ENCODE measurements at regions not wholly inside any gene's neighbourhood (a gene's known extent, or its start where the extent isn't known, plus 50 kb on each side); places are given as distances from the start of the nearest gene placed in this dataset.

DNA sequence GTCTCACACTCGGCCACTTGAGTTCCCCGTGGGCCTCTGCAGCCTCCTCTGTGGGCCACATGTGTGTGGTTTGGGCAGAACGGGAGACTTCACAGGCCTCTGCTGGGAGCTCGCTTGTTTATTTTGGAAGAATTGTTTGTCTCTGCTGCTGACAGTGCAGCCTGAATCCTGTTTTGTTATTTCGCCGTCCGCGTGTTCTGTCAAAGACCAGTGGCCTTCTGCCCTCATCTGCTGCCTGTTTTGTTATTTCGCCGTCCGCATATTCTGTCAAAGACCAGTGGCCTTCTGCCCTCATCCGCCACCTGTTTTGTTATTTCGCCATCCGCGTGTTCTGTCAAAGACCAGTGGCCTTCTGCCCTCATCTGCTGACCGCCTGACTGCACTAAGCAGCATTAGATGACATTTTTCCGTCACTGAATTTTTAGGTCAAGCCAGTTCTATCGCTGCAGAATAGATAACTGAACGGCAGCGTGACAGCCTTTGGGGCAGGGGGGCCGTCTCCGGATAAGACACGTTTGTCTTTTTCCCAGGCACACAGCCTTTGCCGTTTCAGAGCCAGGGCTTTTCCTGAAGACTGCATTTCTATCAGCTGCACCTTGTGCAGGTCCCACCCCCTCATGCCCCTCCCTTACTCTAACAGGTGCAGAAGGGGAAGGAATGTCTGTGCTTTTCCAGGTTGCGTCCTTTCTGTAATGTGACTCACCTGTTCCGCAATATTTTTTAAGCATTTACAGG is 158.5 kb upstream of the AFDN start:
- no peak for TF ChIP-seq RARB (CRISPR knock-in tag; IDR thresholded peaks at IDR 0.05)
- TF ChIP-seq, protein P1, sequence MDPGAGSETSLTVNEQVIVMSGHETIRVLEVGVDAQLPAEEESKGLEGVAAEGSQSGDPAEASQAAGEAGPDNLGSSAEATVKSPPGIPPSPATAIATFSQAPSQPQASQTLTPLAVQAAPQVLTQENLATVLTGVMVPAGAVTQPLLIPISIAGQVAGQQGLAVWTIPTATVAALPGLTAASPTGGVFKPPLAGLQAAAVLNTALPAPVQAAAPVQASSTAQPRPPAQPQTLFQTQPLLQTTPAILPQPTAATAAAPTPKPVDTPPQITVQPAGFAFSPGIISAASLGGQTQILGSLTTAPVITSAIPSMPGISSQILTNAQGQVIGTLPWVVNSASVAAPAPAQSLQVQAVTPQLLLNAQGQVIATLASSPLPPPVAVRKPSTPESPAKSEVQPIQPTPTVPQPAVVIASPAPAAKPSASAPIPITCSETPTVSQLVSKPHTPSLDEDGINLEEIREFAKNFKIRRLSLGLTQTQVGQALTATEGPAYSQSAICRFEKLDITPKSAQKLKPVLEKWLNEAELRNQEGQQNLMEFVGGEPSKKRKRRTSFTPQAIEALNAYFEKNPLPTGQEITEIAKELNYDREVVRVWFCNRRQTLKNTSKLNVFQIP (CRISPR knock-in tag; IDR thresholded peaks at IDR 0.05; ENCODE audit: borderline replicate concordance, low read depth), result no peak
- no peak for TF ChIP-seq CSDC2 (CRISPR knock-in tag; IDR thresholded peaks at IDR 0.05)
- ATAC-seq, result no peak

DNA sequence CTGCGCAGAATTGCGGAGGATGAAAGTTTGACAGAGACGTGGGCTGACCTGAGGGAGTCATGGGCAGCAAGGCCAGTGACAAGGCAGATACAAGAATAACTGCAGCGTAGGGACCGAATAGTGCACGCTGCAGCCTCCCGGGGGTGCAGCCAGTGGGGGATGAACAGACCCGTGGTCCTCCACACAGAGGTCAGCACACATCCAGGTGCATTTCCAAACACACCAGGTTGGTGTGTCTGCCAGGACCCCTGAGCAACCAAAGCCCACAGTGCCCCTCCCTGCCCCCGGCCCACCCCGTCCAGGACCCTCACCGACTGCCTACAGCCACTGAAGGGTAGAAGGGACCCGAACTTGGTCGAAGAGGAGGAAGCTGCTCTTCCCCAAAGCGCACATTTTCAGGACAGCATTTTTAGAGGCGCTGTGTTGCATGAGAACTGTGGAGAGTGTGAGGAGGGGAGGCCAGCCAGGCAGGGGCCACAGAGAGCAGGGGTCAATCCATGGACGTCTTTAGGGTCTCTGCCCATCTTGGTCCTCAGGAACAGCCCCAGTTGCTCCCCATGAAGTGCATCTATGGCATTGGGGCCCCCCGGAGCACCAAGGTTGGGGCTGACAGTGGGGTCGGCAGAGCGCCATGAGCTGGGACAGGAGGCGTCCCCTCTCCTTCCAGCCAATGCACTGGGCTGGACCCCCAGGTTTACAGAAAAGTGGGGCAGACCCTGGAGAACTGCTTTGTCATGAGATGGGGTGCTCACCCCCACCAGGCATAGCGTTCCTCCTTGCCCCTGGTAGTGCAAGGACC is 157.8 kb upstream of the AFDN start:
- no peak for ATAC-seq
- TF ChIP-seq, protein P2, sequence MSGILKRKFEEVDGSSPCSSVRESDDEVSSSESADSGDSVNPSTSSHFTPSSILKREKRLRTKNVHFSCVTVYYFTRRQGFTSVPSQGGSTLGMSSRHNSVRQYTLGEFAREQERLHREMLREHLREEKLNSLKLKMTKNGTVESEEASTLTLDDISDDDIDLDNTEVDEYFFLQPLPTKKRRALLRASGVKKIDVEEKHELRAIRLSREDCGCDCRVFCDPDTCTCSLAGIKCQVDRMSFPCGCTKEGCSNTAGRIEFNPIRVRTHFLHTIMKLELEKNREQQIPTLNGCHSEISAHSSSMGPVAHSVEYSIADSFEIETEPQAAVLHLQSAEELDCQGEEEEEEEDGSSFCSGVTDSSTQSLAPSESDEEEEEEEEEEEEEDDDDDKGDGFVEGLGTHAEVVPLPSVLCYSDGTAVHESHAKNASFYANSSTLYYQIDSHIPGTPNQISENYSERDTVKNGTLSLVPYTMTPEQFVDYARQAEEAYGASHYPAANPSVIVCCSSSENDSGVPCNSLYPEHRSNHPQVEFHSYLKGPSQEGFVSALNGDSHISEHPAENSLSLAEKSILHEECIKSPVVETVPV (CRISPR knock-in tag; IDR thresholded peaks at IDR 0.05), result no peak
- TF ChIP-seq TOX (CRISPR knock-in tag; IDR thresholded peaks at IDR 0.05; ENCODE audit: borderline replicate concordance) (no peak), SNAI2 (CRISPR knock-in tag; IDR thresholded peaks at IDR 0.05) (no peak), ZFP3 (CRISPR knock-in tag; IDR thresholded peaks at IDR 0.05) (no peak), CSDC2 (CRISPR knock-in tag; IDR thresholded peaks at IDR 0.05) (no peak), ZNF70 (CRISPR knock-in tag; IDR thresholded peaks at IDR 0.05) (no peak), PPARA (CRISPR knock-in tag; IDR thresholded peaks at IDR 0.05; ENCODE audit: borderline replicate concordance) (no peak), ZNF8 (CRISPR knock-in tag; IDR thresholded peaks at IDR 0.05) (no peak), ZC3H10 (CRISPR knock-in tag; IDR thresholded peaks at IDR 0.05) (no peak), ZFP30 (CRISPR knock-in tag; IDR thresholded peaks at IDR 0.05) (no peak), OSR1 (CRISPR knock-in tag; IDR thresholded peaks at IDR 0.05) (no peak)
- TF ChIP-seq, protein P3, sequence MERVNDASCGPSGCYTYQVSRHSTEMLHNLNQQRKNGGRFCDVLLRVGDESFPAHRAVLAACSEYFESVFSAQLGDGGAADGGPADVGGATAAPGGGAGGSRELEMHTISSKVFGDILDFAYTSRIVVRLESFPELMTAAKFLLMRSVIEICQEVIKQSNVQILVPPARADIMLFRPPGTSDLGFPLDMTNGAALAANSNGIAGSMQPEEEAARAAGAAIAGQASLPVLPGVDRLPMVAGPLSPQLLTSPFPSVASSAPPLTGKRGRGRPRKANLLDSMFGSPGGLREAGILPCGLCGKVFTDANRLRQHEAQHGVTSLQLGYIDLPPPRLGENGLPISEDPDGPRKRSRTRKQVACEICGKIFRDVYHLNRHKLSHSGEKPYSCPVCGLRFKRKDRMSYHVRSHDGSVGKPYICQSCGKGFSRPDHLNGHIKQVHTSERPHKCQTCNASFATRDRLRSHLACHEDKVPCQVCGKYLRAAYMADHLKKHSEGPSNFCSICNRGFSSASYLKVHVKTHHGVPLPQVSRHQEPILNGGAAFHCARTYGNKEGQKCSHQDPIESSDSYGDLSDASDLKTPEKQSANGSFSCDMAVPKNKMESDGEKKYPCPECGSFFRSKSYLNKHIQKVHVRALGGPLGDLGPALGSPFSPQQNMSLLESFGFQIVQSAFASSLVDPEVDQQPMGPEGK (CRISPR knock-in tag; IDR thresholded peaks at IDR 0.05; ENCODE audit: borderline replicate concordance), result no peak
- TF ChIP-seq, protein P1 (CRISPR knock-in tag; IDR thresholded peaks at IDR 0.05; ENCODE audit: borderline replicate concordance, low read depth), result no peak

DNA sequence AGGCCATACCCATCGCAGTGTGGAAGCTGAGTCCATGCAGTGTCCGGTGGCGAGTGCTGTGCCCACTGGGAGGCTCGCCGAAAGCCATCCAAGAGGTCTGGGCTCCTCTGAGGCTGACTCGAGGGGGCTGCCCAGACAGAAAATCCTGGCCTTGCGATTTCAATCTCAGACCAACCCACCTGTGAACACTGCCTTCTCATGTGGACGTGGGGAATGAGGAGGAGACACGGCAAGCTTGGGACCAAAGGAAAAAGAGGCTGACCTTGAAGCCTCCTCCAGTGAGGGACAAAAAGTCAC is 157.2 kb upstream of the AFDN start:
- TF ChIP-seq, protein P4, sequence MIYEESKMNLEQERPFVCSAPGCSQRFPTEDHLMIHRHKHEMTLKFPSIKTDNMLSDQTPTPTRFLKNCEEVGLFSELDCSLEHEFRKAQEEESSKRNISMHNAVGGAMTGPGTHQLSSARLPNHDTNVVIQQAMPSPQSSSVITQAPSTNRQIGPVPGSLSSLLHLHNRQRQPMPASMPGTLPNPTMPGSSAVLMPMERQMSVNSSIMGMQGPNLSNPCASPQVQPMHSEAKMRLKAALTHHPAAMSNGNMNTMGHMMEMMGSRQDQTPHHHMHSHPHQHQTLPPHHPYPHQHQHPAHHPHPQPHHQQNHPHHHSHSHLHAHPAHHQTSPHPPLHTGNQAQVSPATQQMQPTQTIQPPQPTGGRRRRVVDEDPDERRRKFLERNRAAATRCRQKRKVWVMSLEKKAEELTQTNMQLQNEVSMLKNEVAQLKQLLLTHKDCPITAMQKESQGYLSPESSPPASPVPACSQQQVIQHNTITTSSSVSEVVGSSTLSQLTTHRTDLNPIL (CRISPR knock-in tag; IDR thresholded peaks at IDR 0.05; ENCODE audit: low read depth), result no peak
- TF ChIP-seq CSDC2 (CRISPR knock-in tag; IDR thresholded peaks at IDR 0.05), result no peak
- no peak for TF ChIP-seq GLIS3 (CRISPR knock-in tag; IDR thresholded peaks at IDR 0.05)
- no peak for TF ChIP-seq ESRRG (CRISPR knock-in tag; IDR thresholded peaks at IDR 0.05)
- no peak for TF ChIP-seq TOX (CRISPR knock-in tag; IDR thresholded peaks at IDR 0.05; ENCODE audit: borderline replicate concordance)
- TF ChIP-seq ZFP3 (CRISPR knock-in tag; IDR thresholded peaks at IDR 0.05), result no peak
- TF ChIP-seq BACH2 (CRISPR knock-in tag; IDR thresholded peaks at IDR 0.05; ENCODE audit: borderline replicate concordance), result no peak
- no peak for TF ChIP-seq OSR1 (CRISPR knock-in tag; IDR thresholded peaks at IDR 0.05)
- TF ChIP-seq, protein P1 (CRISPR knock-in tag; IDR thresholded peaks at IDR 0.05; ENCODE audit: borderline replicate concordance, low read depth), result no peak
- no peak for ATAC-seq

All from SK-N-SH treated with all-trans-retinoic acid at 6 μM for 48 hours (cell line).